Thoracic aorta (tissue), 2 donors: ENCODE measurements at regions not wholly inside any gene's neighbourhood (a gene's known extent, or its start where the extent isn't known, plus 50 kb on each side); places are given as distances from the start of the nearest gene placed in this dataset.
"Not testable (repeated sequence)": the region's sequence is repeated elsewhere in the genome, so short reads cannot be mapped to it uniquely, and the experiment has no call there.

Source experiments
- ATAC-seq: fragments of 150-250 bp; one replicate; pipeline ENCODE4 v1.8.0; 2017; ENCODE audit warnings: low read depth; ENCODE audit not compliant: insufficient number of reproducible peaks, low FRiP score
- DNase-seq: peaks from one replicate; pipeline ENCODE4 v3.0.0-alpha.2; 2020; ENCODE audit warnings: low spot score
- H3K27ac ChIP-seq, 2 donors: fragments of 200-600 bp; sonication (generic); 1 replicate in 1 of 2; 2 replicates in 1 of 2; pipeline ENCODE4 v1.5.1; 2016; ENCODE audit warnings: mild to moderate bottlenecking in 2 of 2, moderate library complexity in 2 of 2
- H3K27me3 ChIP-seq: fragments of 200-600 bp; sonication (generic); replicated peaks from 2 replicates; pipeline ENCODE4 v1.6.0; 2016; ENCODE audit warnings: mild to moderate bottlenecking; ENCODE audit not compliant: insufficient read depth
- H3K36me3 ChIP-seq: fragments of 200-600 bp; sonication (generic); one replicate; pipeline ENCODE4 v1.5.1; 2016
- H3K4me1 ChIP-seq, 2 donors: fragments of 200-600 bp; sonication (generic); 1 replicate in 1 of 2; 2 replicates in 1 of 2; pipeline versions ENCODE4 v1.5.1 to v1.6.0; 2016; ENCODE audit warnings: low read depth in 2 of 2, mild to moderate bottlenecking in 1 of 2; ENCODE audit not compliant: control insufficient read depth in 1 of 2
- H3K4me3 ChIP-seq: fragments of 200-600 bp; sonication (generic); 2 replicates; pipeline ENCODE4 v1.5.1; 2016; ENCODE audit warnings: mild to moderate bottlenecking
- H3K9me3 ChIP-seq: fragments of 200-600 bp; sonication (generic); 2 replicates; pipeline ENCODE4 v1.5.1; 2016
- TF ChIP-seq, protein P1 (sequence below): fragments of 200-600 bp; sonication (generic); IDR thresholded peaks from one replicate; pipeline ENCODE4 v1.5.1; 2019; ENCODE audit warnings: antibody characterized with exemption

DNA sequence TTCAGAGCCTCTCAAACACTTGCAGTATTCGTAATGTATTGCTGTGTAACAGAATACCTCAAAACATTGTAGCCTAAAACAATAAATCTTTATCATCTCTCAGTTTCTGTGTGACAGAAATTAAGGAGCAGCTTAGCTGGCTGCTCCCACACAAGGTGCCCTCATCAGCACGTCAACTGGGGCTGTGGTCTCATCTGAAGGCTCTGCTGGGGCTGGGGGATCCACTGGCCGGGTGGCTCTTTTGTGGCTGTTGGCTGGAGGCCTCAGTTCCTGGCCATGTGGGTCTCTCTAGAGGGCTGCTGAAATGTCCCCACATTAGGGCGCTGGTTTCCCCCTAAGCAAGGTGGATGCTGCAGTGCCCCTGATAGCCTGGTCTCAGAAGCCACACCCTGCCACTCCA, 113.4 kb upstream of the CIBAR2 start:
- TF ChIP-seq, protein P1, sequence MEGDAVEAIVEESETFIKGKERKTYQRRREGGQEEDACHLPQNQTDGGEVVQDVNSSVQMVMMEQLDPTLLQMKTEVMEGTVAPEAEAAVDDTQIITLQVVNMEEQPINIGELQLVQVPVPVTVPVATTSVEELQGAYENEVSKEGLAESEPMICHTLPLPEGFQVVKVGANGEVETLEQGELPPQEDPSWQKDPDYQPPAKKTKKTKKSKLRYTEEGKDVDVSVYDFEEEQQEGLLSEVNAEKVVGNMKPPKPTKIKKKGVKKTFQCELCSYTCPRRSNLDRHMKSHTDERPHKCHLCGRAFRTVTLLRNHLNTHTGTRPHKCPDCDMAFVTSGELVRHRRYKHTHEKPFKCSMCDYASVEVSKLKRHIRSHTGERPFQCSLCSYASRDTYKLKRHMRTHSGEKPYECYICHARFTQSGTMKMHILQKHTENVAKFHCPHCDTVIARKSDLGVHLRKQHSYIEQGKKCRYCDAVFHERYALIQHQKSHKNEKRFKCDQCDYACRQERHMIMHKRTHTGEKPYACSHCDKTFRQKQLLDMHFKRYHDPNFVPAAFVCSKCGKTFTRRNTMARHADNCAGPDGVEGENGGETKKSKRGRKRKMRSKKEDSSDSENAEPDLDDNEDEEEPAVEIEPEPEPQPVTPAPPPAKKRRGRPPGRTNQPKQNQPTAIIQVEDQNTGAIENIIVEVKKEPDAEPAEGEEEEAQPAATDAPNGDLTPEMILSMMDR, result no peak
- Histone ChIP-seq H3K36me3 (no peaks in the 10 kb centered on the region), H3K4me1 (peaks cover 0 to 15% of the 10 kb centered on the region in 2 donors), H3K9me3 (no peaks in the 10 kb centered on the region), H3K27ac (no peak overlapping the region), H3K4me3 (no peak overlapping the region), H3K27me3 (no peaks in the 10 kb centered on the region)
- no peak for ATAC-seq
- DNase-seq, result no peak

DNA sequence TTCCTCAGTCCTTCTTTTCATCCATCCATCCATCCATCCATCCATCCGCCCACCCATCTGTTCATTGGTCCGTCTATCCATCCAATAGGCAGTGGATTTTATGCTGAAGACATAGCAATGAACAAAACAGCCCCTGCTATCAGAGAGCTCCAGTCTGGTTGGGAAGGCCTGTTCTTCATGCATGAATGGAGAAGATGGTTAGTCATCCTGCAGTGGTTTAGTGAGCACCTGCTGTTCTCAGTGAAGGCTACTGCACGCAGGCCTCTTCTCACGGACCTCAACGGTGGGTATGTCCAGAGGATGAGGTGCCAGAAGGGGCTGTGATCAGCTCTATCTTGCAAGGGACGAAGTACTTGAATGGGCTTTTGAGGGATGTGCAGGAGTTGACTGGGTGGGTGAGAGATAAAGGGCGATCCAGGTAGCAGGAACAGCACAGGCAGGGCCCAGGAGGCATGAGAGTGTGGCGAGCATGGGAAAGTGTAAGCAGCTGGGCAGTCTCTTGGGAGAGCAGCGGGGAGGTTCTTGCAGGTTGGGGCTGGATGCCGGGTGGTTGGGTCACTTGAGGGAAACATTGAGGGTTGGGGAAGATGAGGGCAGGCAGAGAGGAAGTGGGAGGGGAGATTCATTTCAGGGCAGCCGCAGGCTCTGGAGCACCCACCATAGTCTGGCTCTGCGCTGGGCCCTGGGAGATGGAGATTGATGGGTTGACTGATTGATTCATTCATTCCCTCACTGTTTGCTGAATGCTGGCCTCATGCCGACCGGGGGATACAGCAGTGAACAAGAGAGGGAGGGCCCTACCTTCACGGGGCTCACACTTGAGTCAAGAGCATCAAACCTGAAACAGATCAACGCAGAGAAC, 115.0 kb upstream of the CIBAR2 start:
- Histone ChIP-seq H3K9me3 (no peaks in the 10 kb centered on the region), H3K4me1 (peaks cover 7 to 28% of the 10 kb centered on the region in 2 donors), H3K4me3 (no peak overlapping the region), H3K27ac (no peak overlapping the region), H3K36me3 (no peaks in the 10 kb centered on the region), H3K27me3 (no peaks in the 10 kb centered on the region)
- TF ChIP-seq, protein P1, result no peak
- DNase-seq (no peak), ATAC-seq (no peak)

DNA sequence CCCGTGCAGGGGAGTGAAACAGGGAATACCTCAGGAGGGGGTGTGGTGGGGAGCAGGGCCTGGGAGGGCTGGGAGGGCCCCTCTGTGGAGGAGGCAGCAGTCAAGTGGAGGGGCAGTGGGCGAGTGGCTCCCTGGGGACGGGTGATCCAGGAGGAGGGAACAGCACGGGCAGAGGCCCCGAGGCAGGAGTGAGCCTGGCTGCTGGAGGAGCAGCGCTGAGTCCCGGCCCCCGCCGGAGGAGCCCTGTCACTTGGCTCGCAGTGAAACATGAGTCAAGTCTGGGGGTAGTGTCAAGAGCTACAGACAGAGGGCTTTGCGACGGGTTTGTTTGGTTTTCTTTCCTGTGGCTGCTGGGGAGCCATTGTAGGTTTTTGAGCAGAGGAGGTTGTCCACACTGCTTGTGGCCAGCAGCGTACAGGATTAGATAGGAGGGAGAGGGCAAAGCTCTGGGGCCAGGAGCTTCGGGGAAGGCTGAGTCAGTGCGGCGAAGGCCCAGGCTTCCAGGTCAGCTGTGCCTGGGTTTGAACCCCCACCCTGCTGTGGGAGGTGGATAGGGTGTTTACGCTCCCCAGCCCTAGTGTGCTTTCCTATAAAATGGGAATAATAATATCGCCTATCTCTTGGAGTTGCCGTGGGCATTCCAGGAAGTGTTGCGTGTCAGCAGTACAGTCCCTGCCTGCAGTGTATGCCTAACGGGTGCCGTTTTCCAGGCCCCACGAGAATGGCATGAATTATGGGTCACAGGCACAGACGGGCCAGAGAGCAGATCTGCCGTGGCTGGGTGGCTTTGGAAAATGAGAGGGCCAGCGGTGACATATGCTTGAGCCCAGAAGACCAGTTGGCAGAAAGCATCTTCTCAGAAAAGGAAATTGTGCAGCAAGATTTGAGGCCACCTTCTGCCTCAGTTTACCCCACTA, 115.9 kb upstream of the CIBAR2 start:
- Histone ChIP-seq H3K4me3 (no peak overlapping the region), H3K27ac (no peak overlapping the region), H3K36me3 (no peaks in the 10 kb centered on the region), H3K4me1 (peaks cover 10 to 36% of the 10 kb centered on the region in 2 donors), H3K27me3 (no peaks in the 10 kb centered on the region), H3K9me3 (no peaks in the 10 kb centered on the region)
- DNase-seq (no peak), ATAC-seq (peak; percentile 25)
- TF ChIP-seq, protein P1, result peak; percentile 24

DNA sequence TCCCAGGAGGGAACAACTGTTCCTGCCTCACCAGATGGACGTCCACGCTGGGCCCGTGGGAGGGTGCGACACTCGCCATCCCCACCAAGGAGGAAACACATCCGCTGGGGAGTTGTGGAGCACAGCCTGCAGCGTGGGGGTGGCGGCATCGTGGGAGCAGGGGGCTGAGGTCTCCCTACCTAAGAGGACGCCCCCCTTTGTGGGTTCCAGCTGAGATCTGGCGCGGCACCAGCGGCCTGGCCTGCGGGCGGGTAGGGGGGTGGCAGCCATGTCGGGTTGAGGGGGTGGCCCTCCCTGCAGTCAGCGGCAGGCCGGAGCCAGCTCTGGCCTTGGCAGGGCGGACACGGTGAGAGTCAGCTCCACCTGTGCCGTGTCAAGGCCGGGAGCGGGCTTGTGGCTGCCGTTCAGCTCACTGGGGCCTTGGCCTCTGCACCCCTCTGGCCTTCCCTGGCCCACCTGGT, 116.7 kb upstream of the CIBAR2 start:
- Histone ChIP-seq H3K4me3 (no peak overlapping the region), H3K9me3 (no peaks in the 10 kb centered on the region), H3K36me3 (no peaks in the 10 kb centered on the region), H3K27me3 (no peaks in the 10 kb centered on the region), H3K4me1 (peaks cover 10 to 36% of the 10 kb centered on the region in 2 donors), H3K27ac (no peak overlapping the region)
- ATAC-seq (no peak), DNase-seq (no peak)
- TF ChIP-seq, protein P1, result no peak

DNA sequence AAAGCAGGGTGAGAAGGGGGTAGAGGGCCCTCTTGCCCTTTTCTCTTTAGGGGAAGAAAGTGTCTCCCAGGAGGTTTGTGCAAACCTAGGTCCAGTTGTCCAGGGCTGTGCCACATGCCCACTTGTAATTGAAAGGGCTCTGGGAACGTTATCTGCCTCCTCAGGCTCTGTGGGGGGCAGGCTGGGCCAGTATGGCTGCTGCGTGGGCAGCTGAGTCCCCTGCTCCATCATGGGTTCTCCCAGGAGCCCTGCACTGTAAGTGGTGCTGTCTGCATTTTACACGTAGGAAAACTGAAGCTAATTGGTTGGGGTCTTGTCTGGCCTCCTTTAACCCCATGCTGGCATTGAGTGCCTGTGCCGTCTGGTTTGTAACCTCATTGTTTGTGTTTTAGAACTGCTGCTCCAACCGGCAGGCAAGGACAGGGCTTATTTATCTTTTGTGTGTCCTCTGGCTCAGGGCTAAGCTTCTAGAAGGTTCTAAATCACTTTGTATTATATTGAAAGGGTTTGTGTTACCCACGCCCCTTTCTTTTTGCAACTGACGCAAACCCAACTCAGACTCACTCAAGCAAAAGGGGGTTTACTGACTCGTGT, 117.7 kb upstream of the CIBAR2 start:
- TF ChIP-seq, protein P1, result no peak
- H3K27ac ChIP-seq, result no peak overlapping the region
- no peak for DNase-seq
- peaks cover 15 to 44% of the 10 kb centered on the region in 2 donors for H3K4me1 ChIP-seq
- H3K9me3 ChIP-seq, result no peaks in the 10 kb centered on the region
- ATAC-seq, result no peak
- no peaks in the 10 kb centered on the region for H3K27me3 ChIP-seq
- no peaks in the 10 kb centered on the region for H3K36me3 ChIP-seq
- H3K4me3 ChIP-seq, result no peak overlapping the region

DNA sequence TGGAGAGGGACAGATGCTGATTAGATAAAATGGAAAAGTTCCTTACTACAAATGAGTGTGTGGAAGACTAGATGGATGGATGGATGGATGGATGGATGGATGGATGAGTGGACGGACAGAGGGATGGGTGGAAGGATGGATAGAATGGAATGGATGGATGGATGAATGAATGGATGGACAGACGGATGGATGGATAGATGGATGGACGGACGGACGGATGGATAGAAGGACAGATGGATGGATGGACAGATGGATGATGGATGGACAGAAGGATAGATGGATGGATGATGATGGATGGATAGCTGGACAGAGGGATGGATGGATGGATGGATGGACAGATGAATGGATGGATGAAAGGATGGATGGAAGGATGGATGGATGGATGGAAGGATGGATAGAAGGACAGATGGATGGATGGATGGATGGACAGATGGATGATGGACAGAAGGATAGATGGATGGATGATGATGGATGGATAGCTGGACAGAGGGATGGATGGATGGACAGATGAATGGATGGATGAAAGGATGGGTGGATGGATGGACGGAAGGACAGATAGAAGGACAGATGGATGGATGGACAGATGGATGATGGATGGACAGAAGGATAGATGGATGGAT, 118.6 kb upstream of the CIBAR2 start:
- not testable (repeated sequence) for H3K4me3 ChIP-seq, DNase-seq, H3K9me3 ChIP-seq, H3K36me3 ChIP-seq, H3K27me3 ChIP-seq, ATAC-seq, H3K27ac ChIP-seq
- H3K4me1 ChIP-seq, result peaks cover 21 to 53% of the 10 kb centered on the region in 2 donors
